ENCODE measurements at regions not wholly inside any gene's neighbourhood (a gene's known extent, or its start where the extent isn't known, plus 50 kb on each side); places are given as distances from the start of the nearest gene placed in this dataset.

GRCh38 chr5:168046163-168046562 is 245.3 kb upstream of the WWC1 start:
- WGBS, 2 donors (ENCODE audit: low coverage in 1 of 2), result 71 to 73% methylated on average over 3 to 4 of the region's 4 CpGs
- in situ Hi-C loops (cut with MboI; ENCODE audit: low pct_ligation_motif_present in 1 of 4, low pct_unique_long_range_greater_than_20kb in 1 of 4, low sequenced_read_pairs in 3 of 4) (loop anchor here in 2 of 4 donors (25.0 kb wide), 1 partner anchor 309 kb away; no protein-coding TSS in a partner anchor), intact Hi-C loops (cut with DNase I; ENCODE audit: low total_unique reads) (loop anchor here (5.0 kb wide), 1 partner anchor 324 kb away; no protein-coding TSS in a partner anchor)

GRCh38 chr5:168047043-168047668 is 244.3 kb upstream of the WWC1 start:
- intact Hi-C loops (cut with DNase I; ENCODE audit: low total_unique reads), result loop anchor here (5.0 kb wide), 1 partner anchor 325 kb away; no protein-coding TSS in a partner anchor
- 33 to 56% methylated on average over 7 to 11 of the region's 11 CpGs for WGBS, 2 donors (ENCODE audit: low coverage in 1 of 2)
- in situ Hi-C loops (cut with MboI; ENCODE audit: low pct_ligation_motif_present in 1 of 4, low pct_unique_long_range_greater_than_20kb in 1 of 4, low sequenced_read_pairs in 3 of 4), result loop anchor here in 2 of 4 donors (25.0 kb wide), 1 partner anchor 310 kb away; no protein-coding TSS in a partner anchor

More at GRCh38 chr5:168046163-168046562, 245.3 kb upstream of the WWC1 start:
- H3K36me3 ChIP-seq, result no peaks in the 10 kb centered on the region
- TF ChIP-seq CTCF (IDR thresholded peaks at IDR 0.05) (no peak), POLR2AphosphoS5 (IDR thresholded peaks at IDR 0.05) (no peak)
- no peak for DNase-seq
- no peak overlapping the region for H3K27ac ChIP-seq
- H3K27me3 ChIP-seq, result no peaks in the 10 kb centered on the region
- no peaks in the 10 kb centered on the region for H3K9me3 ChIP-seq
- no peak overlapping the region for H3K4me3 ChIP-seq
- H3K4me1 ChIP-seq, result peaks cover 0 to 7% (median 0%) of the 10 kb centered on the region in 4 donors

GRCh38 chr5:168047669-168048111 is 243.8 kb upstream of the WWC1 start:
- H3K4me1 ChIP-seq, result peaks cover 0 to 7% (median 0%) of the 10 kb centered on the region in 4 donors
- no peaks in the 10 kb centered on the region for H3K27me3 ChIP-seq
- DNase-seq, result no peak
- TF ChIP-seq POLR2AphosphoS5 (IDR thresholded peaks at IDR 0.05) (no peak), POLR2A (IDR thresholded peaks at IDR 0.05) (no peak), EP300 (IDR thresholded peaks at IDR 0.05; ENCODE audit: low read depth) (no peak), CTCF (IDR thresholded peaks at IDR 0.05) (no peak)
- no peaks in the 10 kb centered on the region for H3K36me3 ChIP-seq
- no peak overlapping the region for H3K4me3 ChIP-seq
- in situ Hi-C loops (cut with MboI; ENCODE audit: low pct_ligation_motif_present in 1 of 4, low pct_unique_long_range_greater_than_20kb in 1 of 4, low sequenced_read_pairs in 3 of 4), result loop anchor here in 2 of 4 donors (25.0 kb wide), 1 partner anchor 310 kb away; no protein-coding TSS in a partner anchor
- intact Hi-C loops (cut with DNase I; ENCODE audit: low total_unique reads), result loop anchor here (5.0 kb wide), 1 partner anchor 325 kb away; no protein-coding TSS in a partner anchor
- WGBS, 2 donors (ENCODE audit: low coverage in 1 of 2), result 0 to 32% methylated on average over 1 of the region's 1 CpG
- H3K9me3 ChIP-seq, result no peaks in the 10 kb centered on the region
- no peak overlapping the region for H3K27ac ChIP-seq

More at GRCh38 chr5:168047043-168047668, 244.3 kb upstream of the WWC1 start:
- Histone ChIP-seq H3K4me1 (peaks cover 0 to 7% (median 0%) of the 10 kb centered on the region in 4 donors), H3K9me3 (no peaks in the 10 kb centered on the region), H3K36me3 (no peaks in the 10 kb centered on the region), H3K27ac (no peak overlapping the region), H3K4me3 (no peak overlapping the region), H3K27me3 (no peaks in the 10 kb centered on the region)
- TF ChIP-seq EP300 (IDR thresholded peaks at IDR 0.05; ENCODE audit: low read depth) (no peak), CTCF (IDR thresholded peaks at IDR 0.05) (peak; percentile 43 to 57 (median 51))
- DNase-seq, result peak; percentile 63

GRCh38 chr5:168048486-168048885 is 243.0 kb upstream of the WWC1 start:
- TF ChIP-seq CTCF (IDR thresholded peaks at IDR 0.05), result no peak
- H3K27me3 ChIP-seq, result no peaks in the 10 kb centered on the region
- in situ Hi-C loops (cut with MboI; ENCODE audit: low pct_ligation_motif_present in 1 of 4, low pct_unique_long_range_greater_than_20kb in 1 of 4, low sequenced_read_pairs in 3 of 4) (loop anchor here in 2 of 4 donors (25.0 kb wide), 1 partner anchor 311 kb away; no protein-coding TSS in a partner anchor), intact Hi-C loops (cut with DNase I; ENCODE audit: low total_unique reads) (loop anchor here (5.0 kb wide), 1 partner anchor 326 kb away; no protein-coding TSS in a partner anchor)
- H3K27ac ChIP-seq, result no peak overlapping the region
- H3K4me3 ChIP-seq, result no peak overlapping the region
- no peaks in the 10 kb centered on the region for H3K9me3 ChIP-seq
- DNase-seq, result no peak
- peaks cover 0 to 7% (median 0%) of the 10 kb centered on the region in 4 donors for H3K4me1 ChIP-seq
- H3K36me3 ChIP-seq, result no peaks in the 10 kb centered on the region
- WGBS, 2 donors (ENCODE audit: low coverage in 1 of 2), result 83 to 90% methylated on average over 1 of the region's 1 CpG

Measured in transverse colon (tissue), 4 donors.